ENCODE measurements at regions not wholly inside any gene's neighbourhood (a gene's known extent, or its start where the extent isn't known, plus 50 kb on each side); places are given as distances from the start of the nearest gene placed in this dataset.

DNA sequence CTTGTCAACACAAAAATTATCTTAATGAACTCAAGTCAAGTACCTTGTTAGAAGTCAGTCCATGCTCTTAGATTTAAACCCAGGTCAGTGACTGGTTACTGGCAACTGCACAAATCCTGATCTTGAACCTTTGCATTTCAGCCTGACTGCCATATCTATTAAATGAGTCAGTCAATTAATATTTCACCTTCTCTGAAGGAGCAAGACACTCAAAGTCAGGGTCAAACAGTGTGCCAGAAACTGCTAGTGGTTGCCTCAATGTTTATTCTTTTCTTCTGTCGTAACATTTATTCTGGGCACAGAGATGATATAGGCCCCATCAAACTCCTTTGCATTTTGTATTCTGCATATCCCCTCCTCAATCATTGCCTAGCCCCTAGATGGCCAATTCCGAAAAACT lies 193.9 kb upstream of the MOCS1 start:
- Histone ChIP-seq H3F3A (ENCODE audit: insufficient read depth, low read length, poor library complexity, severe bottlenecking) (no peaks in the 10 kb centered on the region), H3K79me2 (replicated peaks; ENCODE audit: insufficient read depth, low read length) (no peaks in the 10 kb centered on the region), H3K4me2 (ENCODE audit: low read length) (no peak overlapping the region), H3K9ac (ENCODE audit: low read length) (no peak overlapping the region), H3K27ac (ENCODE audit: low read length) (no peak overlapping the region), H3K36me3 (ENCODE audit: insufficient read depth, low read length) (no peaks in the 10 kb centered on the region), H4K20me1 (ENCODE audit: insufficient read depth) (no peaks in the 10 kb centered on the region), H3K9me2 (ENCODE audit: insufficient read depth, low read length) (no peaks in the 10 kb centered on the region), H2AFZ (ENCODE audit: low read depth, low read length) (no peak overlapping the region), H3K27me3 (ENCODE audit: insufficient read depth, low read depth, low read length) (no peaks in the 10 kb centered on the region), H3K4me3 (ENCODE audit: low read length) (no peak overlapping the region), H3K9me3 (ENCODE audit: low read length) (no peaks in the 10 kb centered on the region)
- no peak for TF ChIP-seq POLR2AphosphoS5 (IDR thresholded peaks at IDR 0.05)
- TF ChIP-seq CTCF (IDR thresholded peaks at IDR 0.05; ENCODE audit: poor library complexity, severe bottlenecking), result no peak
- TF ChIP-seq SMC3 (conservative IDR thresholded peaks at IDR 0.05; ENCODE audit: poor library complexity), result no peak
- TF ChIP-seq EP300 (conservative IDR thresholded peaks at IDR 0.05; ENCODE audit: poor library complexity, severe bottlenecking), result no peak
- TF ChIP-seq TAF1 (IDR thresholded peaks at IDR 0.05; ENCODE audit: low read depth), result no peak
- no peak for TF ChIP-seq REST (IDR thresholded peaks at IDR 0.05; ENCODE audit: borderline replicate concordance)
- TF ChIP-seq RAD21 (conservative IDR thresholded peaks at IDR 0.05), result no peak
- TF ChIP-seq EZH2 (IDR thresholded peaks at IDR 0.05; ENCODE audit: borderline replicate concordance, insufficient read depth, low read length, poor library complexity, severe bottlenecking), result no peak
- TF ChIP-seq MXI1 (conservative IDR thresholded peaks at IDR 0.05; ENCODE audit: poor library complexity, severe bottlenecking), result no peak

DNA sequence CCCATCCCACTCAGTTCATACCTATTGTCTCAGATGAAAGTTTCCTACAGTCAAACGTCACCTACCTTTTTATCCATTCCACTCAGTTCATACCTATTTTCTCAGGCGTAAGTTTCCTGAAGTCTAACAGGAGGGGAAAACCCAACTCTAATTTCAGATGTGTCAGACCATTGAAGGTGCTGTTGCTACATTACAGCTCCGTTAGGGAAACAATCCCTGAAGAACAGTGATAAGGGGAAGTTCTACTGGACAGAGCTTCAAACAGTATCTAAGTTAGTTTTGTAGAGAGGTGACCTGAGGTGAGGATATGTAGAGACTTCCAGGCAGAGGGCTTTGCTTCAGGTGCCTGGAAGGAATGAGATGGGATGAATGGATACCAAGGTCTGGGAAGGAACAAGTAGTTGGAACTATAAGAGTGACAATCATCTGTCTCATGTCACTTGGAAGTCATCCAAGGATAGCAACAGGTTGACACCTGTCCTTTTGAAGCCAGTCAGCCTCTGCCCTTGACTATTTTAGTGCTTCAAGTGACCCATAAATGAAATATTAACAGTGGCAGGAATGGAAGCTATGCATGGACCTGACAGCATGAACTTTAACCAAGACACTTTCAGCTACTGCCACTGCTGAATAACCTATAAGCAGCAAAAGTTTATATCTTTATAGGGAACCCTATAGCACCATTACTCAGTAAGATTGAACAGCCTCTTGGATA lies 191.6 kb upstream of the MOCS1 start:
- Histone ChIP-seq H3F3A (ENCODE audit: insufficient read depth, low read length, poor library complexity, severe bottlenecking) (no peaks in the 10 kb centered on the region), H3K36me3 (ENCODE audit: insufficient read depth, low read length) (no peaks in the 10 kb centered on the region), H3K9me2 (ENCODE audit: insufficient read depth, low read length) (no peaks in the 10 kb centered on the region), H4K20me1 (ENCODE audit: insufficient read depth) (no peaks in the 10 kb centered on the region), H3K9me3 (ENCODE audit: low read length) (no peaks in the 10 kb centered on the region), H3K27me3 (ENCODE audit: insufficient read depth, low read depth, low read length) (no peaks in the 10 kb centered on the region), H3K79me2 (replicated peaks; ENCODE audit: insufficient read depth, low read length) (no peaks in the 10 kb centered on the region), H3K4me2 (ENCODE audit: low read length) (no peak overlapping the region), H3K4me3 (ENCODE audit: low read length) (no peak overlapping the region), H3K9ac (ENCODE audit: low read length) (no peak overlapping the region), H3K27ac (ENCODE audit: low read length) (no peak overlapping the region), H2AFZ (ENCODE audit: low read depth, low read length) (no peak overlapping the region)
- TF ChIP-seq EP300 (conservative IDR thresholded peaks at IDR 0.05; ENCODE audit: poor library complexity, severe bottlenecking) (no peak), REST (IDR thresholded peaks at IDR 0.05; ENCODE audit: borderline replicate concordance) (no peak), POLR2AphosphoS5 (IDR thresholded peaks at IDR 0.05) (no peak), SMC3 (conservative IDR thresholded peaks at IDR 0.05; ENCODE audit: poor library complexity) (no peak), EZH2 (IDR thresholded peaks at IDR 0.05; ENCODE audit: borderline replicate concordance, insufficient read depth, low read length, poor library complexity, severe bottlenecking) (no peak), RAD21 (conservative IDR thresholded peaks at IDR 0.05) (no peak), TAF1 (IDR thresholded peaks at IDR 0.05; ENCODE audit: low read depth) (no peak), CTCF (IDR thresholded peaks at IDR 0.05; ENCODE audit: poor library complexity, severe bottlenecking) (no peak), MXI1 (conservative IDR thresholded peaks at IDR 0.05; ENCODE audit: poor library complexity, severe bottlenecking) (no peak)

All from neural cell (in vitro differentiated cells).